ENCODE measurements at regions not wholly inside any gene's neighbourhood (a gene's known extent, or its start where the extent isn't known, plus 50 kb on each side); places are given as distances from the start of the nearest gene placed in this dataset.

DNA sequence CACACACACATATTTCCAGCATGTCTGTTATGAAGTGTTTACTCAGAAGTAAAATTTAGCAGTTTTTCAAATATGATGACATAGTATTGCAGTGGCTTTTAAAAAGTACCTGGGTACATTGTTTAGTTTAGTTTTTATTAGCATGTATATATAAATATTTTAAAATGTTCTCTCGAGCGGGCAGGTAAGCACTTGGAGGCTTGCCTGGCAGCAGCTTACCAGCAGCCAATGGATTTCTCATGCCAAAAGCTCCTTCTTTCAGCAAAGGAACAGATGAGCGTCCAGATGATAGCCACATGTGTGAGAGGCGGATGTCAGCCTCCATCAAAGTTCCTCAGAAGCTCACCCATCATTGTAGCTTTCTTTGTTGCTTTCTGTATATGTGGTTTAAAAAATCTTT, 57.2 kb upstream of the LRIG3 start:
- Histone ChIP-seq H3K27ac (ENCODE audit: insufficient read length, low read depth, low read length) (no peak overlapping the region), H4K91ac (ENCODE audit: insufficient read length, low read depth, low read length) (no peak overlapping the region), H2AK5ac (ENCODE audit: insufficient read length, low read length) (no peak overlapping the region), H3K9me3 (ENCODE audit: control insufficient read depth, low read depth, low read length) (no peaks in the 10 kb centered on the region), H3K79me2 (ENCODE audit: insufficient read depth, low read length) (no peaks in the 10 kb centered on the region), H3K4me2 (ENCODE audit: insufficient read depth, insufficient read length, low read length) (no peak overlapping the region), H4K20me1 (ENCODE audit: control insufficient read depth, insufficient read depth, insufficient read length) (no peaks in the 10 kb centered on the region), H3T11ph (ENCODE audit: low read length) (no peak overlapping the region), H3K27me3 (ENCODE audit: insufficient read depth, low read length) (no peaks in the 10 kb centered on the region), H3K23me2 (ENCODE audit: insufficient read length, low read depth, low read length, poor library complexity, severe bottlenecking) (no peaks in the 10 kb centered on the region), H2BK120ac (ENCODE audit: low read depth, low read length, poor library complexity, severe bottlenecking) (no peak overlapping the region), H2BK5ac (ENCODE audit: insufficient read length, low read length) (no peak overlapping the region), H2BK20ac (ENCODE audit: low read depth, low read length, poor library complexity, severe bottlenecking) (no peak overlapping the region), H3K23ac (ENCODE audit: insufficient read length, low read depth, low read length) (no peak overlapping the region), H2BK15ac (ENCODE audit: low read depth, low read length) (no peak overlapping the region), H3K9ac (ENCODE audit: extremely low read depth, insufficient read length, low read length) (no peak overlapping the region), H4K8ac (replicated peaks; ENCODE audit: insufficient read length, low read depth, low read length) (no peak overlapping the region), H3K79me1 (ENCODE audit: insufficient read depth, low read depth, low read length, poor library complexity, severe bottlenecking) (no peaks in the 10 kb centered on the region), H3K56ac (ENCODE audit: insufficient read length, low read depth, low read length) (no peak overlapping the region), H3K14ac (ENCODE audit: insufficient read depth, low read length) (no peak overlapping the region), H3K4me1 (ENCODE audit: insufficient read depth, low read length) (no peaks in the 10 kb centered on the region), H3K18ac (ENCODE audit: insufficient read length, low read depth, low read length) (no peak overlapping the region), H2AFZ (ENCODE audit: low read length) (no peak overlapping the region), H3K4ac (ENCODE audit: low read depth, low read length) (no peak overlapping the region), H4K5ac (ENCODE audit: insufficient read length, low read depth, low read length) (no peak overlapping the region), H2BK12ac (ENCODE audit: insufficient read length, low read depth, low read length) (no peak overlapping the region)
- Mint-ChIP-seq H3K9me3 (no peaks in the 10 kb centered on the region), H3K36me3 (ENCODE audit: insufficient read depth in 1 of 3, low read depth in 3 of 3) (no peaks in the 10 kb centered on the region), H3K4me3 (no peak overlapping the region), H3K4me1 (no peaks in the 10 kb centered on the region), H3K27me3 (ENCODE audit: low read depth) (no peaks in the 10 kb centered on the region), H3K27ac (no peak overlapping the region)
- DNase-seq = no peak
- WGBS (ENCODE audit: extremely low coverage, insufficient read length, low lambda C conversion rate) = no CpG with 5 or more reads among the region's 4 CpGs
- no peak for TF ChIP-seq CTCF (conservative IDR thresholded peaks at IDR 0.05)
